Calu3 (cell line): ENCODE measurements at regions not wholly inside any gene's neighbourhood (a gene's known extent, or its start where the extent isn't known, plus 50 kb on each side); places are given as distances from the start of the nearest gene placed in this dataset.

Source experiments
- BruUV-seq: library from RNA; stranded (reverse); fragments of 400-500 nt; replicated peaks from 2 replicates; lab custom pipeline; 2021; lab: Mats Ljungman, UMichigan
- CTCF ChIA-PET: fragments of 300-600 bp; sonication (Branson Sonifier 250); formaldehyde crosslinking; loops from one replicate; lab custom pipeline; 2022; ENCODE audit warnings: antibody characterized with exemption; lab: Charles Lee
- DNase-seq: peaks from one replicate; pipeline ENCODE4 v3.0.0; 2022
- H3K27ac Mint-ChIP-seq: one replicate; pipeline ENCODE4 v1.8.0; 2022; ENCODE audit warnings: mixed read lengths; ENCODE audit not compliant: unreplicated experiment
- H3K27me3 Mint-ChIP-seq: one replicate; pipeline ENCODE4 v1.8.0; 2022; ENCODE audit warnings: mixed read lengths; ENCODE audit not compliant: unreplicated experiment
- H3K36me3 Mint-ChIP-seq: one replicate; pipeline ENCODE4 v1.8.0; 2022; ENCODE audit warnings: mild to moderate bottlenecking, moderate library complexity, mixed read lengths; ENCODE audit not compliant: insufficient read depth, unreplicated experiment
- H3K4me1 Mint-ChIP-seq: one replicate; pipeline ENCODE4 v1.8.0; 2022; ENCODE audit warnings: mild to moderate bottlenecking, low read depth, mixed read lengths; ENCODE audit not compliant: unreplicated experiment
- H3K4me3 Mint-ChIP-seq: one replicate; pipeline ENCODE4 v1.8.0; 2022; ENCODE audit warnings: mild to moderate bottlenecking, low read depth, moderate library complexity, mixed read lengths; ENCODE audit not compliant: unreplicated experiment
- H3K9me3 Mint-ChIP-seq: one replicate; pipeline ENCODE4 v1.8.0; 2022; ENCODE audit warnings: low read depth, mixed read lengths; ENCODE audit not compliant: unreplicated experiment
- intact Hi-C: fragments of 100-400 bp; cut with micrococcal nuclease; formaldehyde crosslinking; loops from one replicate; pipeline ENCODE4 v1.10.0; 2022; ENCODE audit not compliant: unreplicated experiment
- TF ChIP-seq, protein P1 (sequence below): fragments of 200-600 bp; IDR thresholded peaks from one replicate; pipeline ENCODE4 v1.8.0; 2022; ENCODE audit warnings: antibody characterized with exemption; ENCODE audit not compliant: unreplicated experiment

DNA sequence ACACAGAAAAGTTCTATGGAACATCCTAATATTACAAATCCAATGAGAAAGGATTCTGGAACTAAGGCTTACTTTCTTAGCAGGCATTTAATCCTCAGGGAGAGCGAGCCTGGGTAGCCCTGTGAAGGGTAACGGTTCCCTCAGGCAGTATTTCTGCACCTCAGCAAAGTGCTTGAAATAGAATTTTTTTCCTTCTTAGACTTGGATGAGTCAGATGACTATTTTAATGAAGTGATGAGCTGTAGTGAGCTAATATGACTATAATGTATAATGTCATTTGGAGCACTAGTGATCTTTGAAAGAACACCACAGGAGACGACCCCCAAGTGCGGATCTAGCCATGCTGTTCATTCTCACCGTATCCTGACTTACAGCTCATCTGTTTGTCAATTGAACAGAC, 493.0 kb upstream of the FAM241A start:
- DNase-seq = no peak
- no TSS peak for BruUV-seq
- Mint-ChIP-seq H3K9me3 (no peaks in the 10 kb centered on the region), H3K27ac (no peak overlapping the region), H3K27me3 (no peaks in the 10 kb centered on the region), H3K36me3 (no peaks in the 10 kb centered on the region), H3K4me1 (no peaks in the 10 kb centered on the region), H3K4me3 (no peak overlapping the region)
- intact Hi-C loops = no loop called here
- TF ChIP-seq, protein P1, sequence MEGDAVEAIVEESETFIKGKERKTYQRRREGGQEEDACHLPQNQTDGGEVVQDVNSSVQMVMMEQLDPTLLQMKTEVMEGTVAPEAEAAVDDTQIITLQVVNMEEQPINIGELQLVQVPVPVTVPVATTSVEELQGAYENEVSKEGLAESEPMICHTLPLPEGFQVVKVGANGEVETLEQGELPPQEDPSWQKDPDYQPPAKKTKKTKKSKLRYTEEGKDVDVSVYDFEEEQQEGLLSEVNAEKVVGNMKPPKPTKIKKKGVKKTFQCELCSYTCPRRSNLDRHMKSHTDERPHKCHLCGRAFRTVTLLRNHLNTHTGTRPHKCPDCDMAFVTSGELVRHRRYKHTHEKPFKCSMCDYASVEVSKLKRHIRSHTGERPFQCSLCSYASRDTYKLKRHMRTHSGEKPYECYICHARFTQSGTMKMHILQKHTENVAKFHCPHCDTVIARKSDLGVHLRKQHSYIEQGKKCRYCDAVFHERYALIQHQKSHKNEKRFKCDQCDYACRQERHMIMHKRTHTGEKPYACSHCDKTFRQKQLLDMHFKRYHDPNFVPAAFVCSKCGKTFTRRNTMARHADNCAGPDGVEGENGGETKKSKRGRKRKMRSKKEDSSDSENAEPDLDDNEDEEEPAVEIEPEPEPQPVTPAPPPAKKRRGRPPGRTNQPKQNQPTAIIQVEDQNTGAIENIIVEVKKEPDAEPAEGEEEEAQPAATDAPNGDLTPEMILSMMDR = no peak
- CTCF ChIA-PET = no interaction called here

DNA sequence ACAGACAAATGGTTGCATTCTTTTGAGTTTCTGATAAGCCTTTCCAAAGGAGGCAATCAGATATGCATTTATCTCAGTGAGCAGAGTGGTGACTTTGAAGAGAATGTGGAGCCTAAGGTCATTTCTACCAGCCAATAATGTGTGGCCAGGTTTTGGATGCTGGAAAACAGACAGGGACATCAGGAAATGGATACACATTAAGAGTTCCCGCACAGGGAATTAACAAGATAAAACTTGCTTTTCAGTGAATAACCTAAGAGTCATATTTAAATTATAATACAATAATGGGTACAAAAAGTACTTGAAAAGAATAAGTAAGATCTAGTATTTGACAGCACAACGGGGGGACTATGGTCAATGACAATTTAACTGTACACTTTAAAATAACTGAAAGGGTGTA, 492.3 kb upstream of the FAM241A start:
- no peak for DNase-seq
- H3K27ac Mint-ChIP-seq = no peak overlapping the region
- TF ChIP-seq, protein P1 = no peak
- no peaks in the 10 kb centered on the region for H3K9me3 Mint-ChIP-seq
- no peaks in the 10 kb centered on the region for H3K27me3 Mint-ChIP-seq
- H3K4me1 Mint-ChIP-seq = no peaks in the 10 kb centered on the region
- H3K4me3 Mint-ChIP-seq = no peak overlapping the region
- CTCF ChIA-PET = no interaction called here
- no TSS peak for BruUV-seq
- intact Hi-C loops = no loop called here
- no peaks in the 10 kb centered on the region for H3K36me3 Mint-ChIP-seq

DNA sequence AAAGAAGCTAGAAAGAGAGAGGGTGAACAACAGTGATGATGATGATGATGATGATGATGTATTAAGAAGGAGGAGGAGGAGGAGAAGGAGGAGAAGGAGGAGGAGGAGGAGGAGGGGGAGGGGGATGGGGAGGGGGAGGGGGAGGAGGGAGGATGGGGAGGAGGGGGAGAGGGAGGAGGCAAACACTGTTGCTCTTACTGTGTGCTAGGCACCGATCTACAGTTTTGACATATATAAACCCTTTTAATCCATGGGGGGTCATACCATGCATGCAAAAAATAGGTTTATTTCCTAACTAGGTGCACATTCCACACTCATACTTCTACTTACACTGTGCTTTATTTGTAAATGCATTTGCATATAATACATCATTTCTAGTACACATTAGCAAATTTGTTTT, 482.8 kb upstream of the FAM241A start:
- intact Hi-C loops = no loop called here
- Mint-ChIP-seq H3K9me3 (no peaks in the 10 kb centered on the region), H3K4me1 (no peaks in the 10 kb centered on the region), H3K36me3 (no peaks in the 10 kb centered on the region), H3K27ac (peak overlapping the region; percentile 82), H3K27me3 (no peaks in the 10 kb centered on the region), H3K4me3 (no peak overlapping the region)
- CTCF ChIA-PET = no interaction called here
- BruUV-seq = no TSS peak
- no peak for DNase-seq
- TF ChIP-seq, protein P1 = no peak

DNA sequence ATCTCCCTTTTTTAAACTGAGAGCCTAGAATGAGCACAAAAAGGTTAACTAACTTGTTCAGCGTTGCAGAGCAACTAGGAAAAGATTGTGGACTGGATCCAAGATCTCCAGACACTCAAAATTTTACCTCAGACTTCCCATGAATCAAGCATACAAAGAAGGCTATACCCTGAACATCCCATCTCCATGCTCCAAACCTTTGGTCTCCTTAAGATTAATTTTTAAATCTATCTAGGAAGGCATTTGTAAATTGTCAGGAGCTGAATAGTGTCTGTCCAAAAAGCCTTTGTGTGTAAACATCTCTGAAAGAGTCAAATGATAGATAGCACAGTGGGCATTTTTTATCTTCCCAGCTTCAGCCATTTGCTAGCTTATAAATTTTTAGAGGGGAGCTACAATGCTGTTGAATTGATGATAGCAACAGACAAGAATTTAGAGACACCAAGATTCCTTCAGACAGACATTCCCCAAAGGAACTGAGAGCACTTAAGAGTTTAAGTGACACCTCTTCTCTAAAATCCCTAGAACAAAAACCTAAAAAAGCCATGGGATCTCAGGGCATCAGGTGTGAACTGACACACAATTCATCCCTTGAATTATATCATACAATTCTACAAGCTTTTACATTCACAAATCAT, 480.8 kb upstream of the FAM241A start:
- no peak for DNase-seq

More for the DNA sequence above, 480.8 kb upstream of the FAM241A start:
- intact Hi-C loops = no loop called here
- TF ChIP-seq, protein P1 = no peak
- Mint-ChIP-seq H3K36me3 (no peaks in the 10 kb centered on the region), H3K27ac (no peak overlapping the region), H3K4me1 (no peaks in the 10 kb centered on the region), H3K9me3 (no peaks in the 10 kb centered on the region), H3K27me3 (no peaks in the 10 kb centered on the region), H3K4me3 (no peak overlapping the region)
- no TSS peak for BruUV-seq
- CTCF ChIA-PET = no interaction called here
